GM19452 (cell line): ENCODE measurements at regions not wholly inside any gene's neighbourhood (a gene's known extent, or its start where the extent isn't known, plus 50 kb on each side); places are given as distances from the start of the nearest gene placed in this dataset.

ENCODE experiments used
- ATAC-seq: cut with Tn5 transposase; IDR thresholded peaks from one replicate; pipeline ENCODE4 v1.9.1; 2021; ENCODE audit not compliant: unreplicated experiment

DNA sequence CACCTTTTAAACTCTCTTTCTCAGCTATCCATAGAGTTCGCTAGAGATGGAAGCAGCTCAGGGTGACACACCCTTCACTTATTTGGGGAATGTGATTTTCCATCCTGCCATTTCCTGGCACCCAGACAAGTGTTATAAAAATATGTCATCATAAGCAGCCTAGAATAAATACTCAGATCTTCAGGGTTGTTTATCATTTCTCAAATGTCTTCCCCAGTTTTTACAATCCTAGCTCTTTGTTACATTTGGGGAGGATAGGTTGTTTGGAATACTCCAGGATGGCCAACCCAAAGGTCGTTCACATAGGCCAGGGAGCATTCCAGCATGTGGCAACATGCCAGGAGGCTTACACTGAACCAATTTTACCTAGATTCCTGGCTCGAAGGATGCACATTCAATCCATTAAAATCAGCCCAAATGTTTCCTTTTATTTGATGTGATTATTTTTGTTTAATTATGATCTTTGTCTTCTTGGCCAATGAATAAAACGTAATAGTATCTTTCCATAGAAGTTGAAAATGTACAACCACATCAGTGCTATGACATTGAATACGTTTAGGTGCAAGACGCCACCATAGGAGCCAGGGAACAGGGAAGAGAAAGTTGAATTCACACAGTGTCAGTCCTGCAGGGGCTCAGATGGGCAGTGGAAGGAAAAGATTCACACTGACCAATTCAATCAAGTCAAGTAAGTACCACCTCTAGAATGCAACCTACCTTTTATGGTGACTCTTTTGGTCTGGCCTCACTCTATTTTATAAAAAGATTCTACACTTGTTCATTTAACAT is 537.7 kb upstream of the MDFIC2 start:
- no peak for ATAC-seq

DNA sequence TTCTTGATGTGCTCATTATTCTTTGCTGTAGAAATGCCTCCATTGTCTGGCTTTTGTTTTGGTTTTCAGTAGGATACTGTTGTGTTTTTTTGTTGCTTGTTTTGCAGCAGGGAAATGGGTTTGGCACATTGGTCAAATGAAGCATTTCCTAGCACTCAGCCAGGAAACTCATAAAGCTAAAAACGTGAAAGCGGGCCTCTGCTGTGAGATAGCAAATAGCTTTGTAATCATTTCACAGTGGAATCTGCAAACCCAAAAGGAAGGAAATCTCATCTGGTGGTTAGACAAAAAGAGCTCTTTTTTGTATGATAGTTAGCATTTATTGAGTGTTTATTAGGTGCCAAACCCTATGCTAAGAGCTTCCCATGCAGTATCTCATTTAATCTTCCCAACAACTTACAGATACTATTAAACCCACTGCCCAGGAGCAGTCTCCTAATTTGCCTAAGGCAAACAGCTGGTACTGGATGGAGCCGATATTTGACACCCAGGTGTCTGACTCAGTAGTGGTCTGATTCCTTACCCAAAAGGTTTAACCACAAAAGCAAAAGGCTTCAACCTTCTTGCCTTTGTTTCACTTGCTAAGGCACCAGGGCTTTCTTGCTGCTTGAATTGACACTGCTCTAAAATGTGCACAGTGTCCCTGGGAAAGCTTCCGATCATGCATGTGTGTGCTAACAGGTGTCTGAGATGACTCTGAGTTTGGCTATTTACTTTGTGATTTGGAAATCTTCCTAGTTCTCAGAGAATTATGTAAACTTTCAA is 527.9 kb upstream of the MDFIC2 start:
- no peak for ATAC-seq

GRCh38 chr3:70833239-70833960 is 521.0 kb upstream of the MDFIC2 start:
- ATAC-seq = no peak

GRCh38 chr3:70832834-70833205 is 520.4 kb upstream of the MDFIC2 start:
- ATAC-seq = no peak

DNA sequence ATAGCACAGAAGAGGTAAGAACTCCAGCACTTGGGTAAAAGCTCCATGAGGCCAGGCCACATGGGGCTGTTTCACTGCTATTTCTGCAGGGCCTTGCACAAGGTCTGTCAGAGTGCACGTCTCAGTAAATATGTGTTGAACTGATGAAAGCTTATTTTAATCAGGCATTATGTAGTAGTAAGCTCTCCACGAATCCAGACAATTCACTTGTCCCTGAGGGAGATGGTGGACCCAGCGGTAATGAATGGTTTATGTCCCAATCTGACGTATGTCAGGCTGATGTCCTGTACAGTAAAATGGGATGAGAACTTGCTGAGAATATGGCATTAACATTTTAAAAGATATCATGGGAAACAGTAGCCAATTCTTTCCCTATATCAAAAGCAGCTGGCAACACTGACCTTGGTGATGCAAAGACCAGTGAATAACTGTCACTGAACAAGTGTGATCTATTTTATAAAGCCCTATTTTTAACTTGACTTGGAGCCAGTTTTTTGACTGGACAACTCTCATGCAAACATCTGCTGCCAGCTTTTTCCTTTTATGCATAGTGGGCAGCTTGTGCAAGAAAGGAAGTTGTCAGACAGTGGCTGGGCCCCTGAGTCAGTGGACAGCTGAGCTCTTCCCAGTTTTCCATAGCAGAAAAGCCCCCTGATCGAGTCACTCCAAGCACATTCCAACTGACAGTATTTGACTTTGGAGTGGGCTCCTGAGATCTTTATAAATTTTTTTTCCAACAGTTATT is 519.8 kb upstream of the MDFIC2 start:
- no peak for ATAC-seq

- ATAC-seq = no peak
Observed at GRCh38 chr3:70829092-70829491, 516.7 kb upstream of the MDFIC2 start.

DNA sequence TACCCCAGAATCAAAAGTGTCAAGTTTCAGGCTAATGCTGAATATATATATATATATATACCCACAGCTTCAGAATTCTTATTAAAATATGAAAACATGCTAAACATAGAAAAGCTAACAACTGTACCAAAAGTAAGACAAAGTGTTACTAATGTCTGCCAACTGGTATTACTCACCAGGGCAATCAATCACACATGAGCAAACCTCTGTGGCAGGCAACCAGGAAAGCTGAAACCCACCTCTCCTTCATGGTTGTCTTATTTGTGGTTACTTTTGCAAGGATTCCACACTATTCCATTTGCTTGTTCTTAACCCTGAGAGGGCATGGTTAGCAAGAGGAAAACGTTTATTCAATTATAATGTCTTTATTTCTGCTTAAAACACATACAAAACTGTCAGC is 512.3 kb upstream of the MDFIC2 start:
- no peak for ATAC-seq

- ATAC-seq = no peak
Observed at GRCh38 chr3:70824078-70824477, 511.6 kb upstream of the MDFIC2 start.

DNA sequence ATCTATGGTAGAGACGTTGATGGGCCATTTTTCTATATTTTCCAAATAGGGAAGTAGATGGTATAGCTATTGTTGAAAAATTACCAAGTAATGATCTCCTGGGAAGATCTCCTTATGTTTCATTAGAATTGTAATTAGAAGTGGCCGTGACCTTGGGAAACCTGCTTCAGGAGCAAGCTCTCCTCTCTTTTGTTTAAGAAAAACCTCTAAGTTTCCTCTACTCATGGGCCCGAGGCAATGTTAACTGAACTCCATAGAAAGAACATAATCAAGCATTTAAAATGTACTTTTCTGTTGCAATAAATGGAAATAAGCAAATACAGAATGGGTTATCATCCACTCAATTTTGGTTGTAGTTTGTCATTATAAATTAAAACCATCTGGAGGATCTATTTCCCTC is 511.2 kb upstream of the MDFIC2 start:
- ATAC-seq = no peak

- ATAC-seq = no peak
Observed at GRCh38 chr3:70822669-70823068, 510.2 kb upstream of the MDFIC2 start.

DNA sequence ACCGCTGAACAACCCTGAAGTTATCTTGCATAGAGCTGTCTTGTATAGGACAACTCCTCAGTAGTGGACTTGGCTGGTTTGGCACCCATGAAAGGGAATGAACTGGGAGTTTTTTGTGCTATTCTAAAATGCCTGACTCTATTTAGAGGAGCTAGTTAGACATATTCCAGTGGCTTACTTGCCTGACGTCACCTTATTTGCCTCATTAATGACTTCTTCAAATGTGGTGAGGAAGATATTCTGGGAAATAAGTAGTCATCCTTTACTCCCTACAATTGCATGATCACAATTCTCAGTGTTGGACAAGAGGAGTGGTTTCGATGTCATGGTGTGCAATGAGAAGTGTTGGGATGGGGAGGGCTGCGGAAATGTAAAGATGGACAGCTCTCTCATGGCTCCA is 509.2 kb upstream of the MDFIC2 start:
- no peak for ATAC-seq

DNA sequence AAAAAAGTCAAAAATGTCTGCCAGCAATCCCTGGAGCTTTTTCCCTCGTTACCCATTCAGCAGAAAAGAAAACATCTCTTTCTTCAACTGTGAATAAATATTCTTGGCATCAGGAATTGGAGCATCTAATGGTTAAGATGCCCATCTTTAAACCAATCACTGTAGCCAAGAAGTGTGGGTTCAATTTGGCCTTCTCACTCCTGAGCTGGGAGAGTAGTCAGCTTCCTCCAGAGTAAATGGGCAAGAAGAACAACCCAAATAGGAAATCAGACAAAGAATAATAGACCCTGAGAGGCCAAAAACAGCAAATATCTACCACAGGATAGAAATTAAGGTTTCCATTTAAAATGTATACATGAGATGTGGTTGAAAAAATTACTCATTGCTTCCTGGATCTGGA is 508.0 kb upstream of the MDFIC2 start:
- ATAC-seq = no peak

DNA sequence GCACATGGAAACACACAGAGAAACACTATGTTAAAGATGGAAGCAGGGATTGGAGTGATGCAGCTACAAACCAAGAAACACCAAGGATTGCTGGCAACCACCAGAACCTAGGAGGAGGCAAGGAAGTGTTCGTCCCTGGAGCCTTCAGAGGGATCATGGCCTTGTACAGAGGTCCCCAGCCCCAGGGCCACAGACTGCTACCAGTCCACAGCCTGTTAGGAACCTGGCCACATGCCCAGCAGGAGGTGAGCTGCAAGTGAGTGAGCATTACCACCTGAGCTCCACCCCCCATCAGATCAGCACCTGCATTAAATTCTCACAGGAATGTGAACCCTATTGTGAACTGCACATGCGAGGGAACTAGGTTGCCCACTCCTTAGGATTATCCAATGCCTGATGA is 505.7 kb upstream of the MDFIC2 start:
- ATAC-seq = no peak

- no peak for ATAC-seq
Observed at GRCh38 chr3:70816346-70816745, 503.9 kb upstream of the MDFIC2 start.

GRCh38 chr3:70815817-70816216 is 503.4 kb upstream of the MDFIC2 start:
- no peak for ATAC-seq

- no peak for ATAC-seq
Observed at GRCh38 chr3:70813311-70813710, 500.9 kb upstream of the MDFIC2 start.

DNA sequence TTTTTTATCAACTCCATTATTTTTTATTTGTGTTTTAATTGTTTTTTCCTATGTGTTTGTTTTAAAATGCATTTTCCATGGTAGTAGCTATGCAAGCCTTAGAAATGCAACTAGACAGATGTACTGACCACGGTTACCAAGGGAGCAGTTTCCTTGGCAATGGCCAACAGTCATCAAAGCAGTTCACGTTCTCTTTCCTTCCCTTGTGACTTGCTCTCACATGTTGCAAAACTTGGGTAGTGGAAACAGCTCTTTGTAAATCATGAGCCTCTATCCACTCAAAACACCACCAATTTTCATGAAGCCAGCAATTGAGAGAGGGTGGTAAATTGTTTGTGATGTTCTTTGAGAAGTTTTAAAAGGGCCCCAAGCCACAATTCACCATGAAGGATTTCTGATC is 499.4 kb upstream of the MDFIC2 start:
- ATAC-seq = no peak

GRCh38 chr3:70808881-70809280 is 496.4 kb upstream of the MDFIC2 start:
- ATAC-seq = no peak

GRCh38 chr3:70806556-70806955 is 494.1 kb upstream of the MDFIC2 start:
- ATAC-seq = no peak

- ATAC-seq = no peak
Observed at GRCh38 chr3:70806021-70806420, 493.6 kb upstream of the MDFIC2 start.
